H9 (cell line): ENCODE measurements at regions not wholly inside any gene's neighbourhood (a gene's known extent, or its start where the extent isn't known, plus 50 kb on each side); places are given as distances from the start of the nearest gene placed in this dataset.

ENCODE experiments used
- DNase-seq: peaks from one replicate; pipeline ENCODE4 v3.0.0-alpha.2; 2017
- H2AFZ ChIP-seq: one replicate; pipeline ENCODE4 v1.6.1; 2013; ENCODE audit warnings: mild to moderate bottlenecking, low read length, control low read depth, moderate library complexity
- H2AK5ac ChIP-seq: 2 replicates; pipeline ENCODE4 v1.6.1; 2013; ENCODE audit warnings: low read length, control low read depth, mixed read lengths; ENCODE audit not compliant: insufficient read length
- H2BK120ac ChIP-seq: one replicate; pipeline ENCODE4 v1.6.1; 2013; ENCODE audit warnings: low read depth, mild to moderate bottlenecking, low read length, control low read depth, inconsistent platforms; ENCODE audit not compliant: poor library complexity, severe bottlenecking
- H2BK12ac ChIP-seq: 2 replicates; pipeline ENCODE4 v1.6.1; 2013; ENCODE audit warnings: low read length, control low read depth, mixed read lengths, low read depth; ENCODE audit not compliant: insufficient read length
- H2BK15ac ChIP-seq: 2 replicates; pipeline ENCODE4 v1.6.1; 2013; ENCODE audit warnings: low read depth, low read length, control low read depth
- H2BK20ac ChIP-seq: one replicate; pipeline ENCODE4 v1.6.1; 2013; ENCODE audit warnings: low read depth, mild to moderate bottlenecking, low read length, control low read depth, inconsistent platforms; ENCODE audit not compliant: poor library complexity, severe bottlenecking
- H2BK5ac ChIP-seq: 2 replicates; pipeline ENCODE4 v1.6.1; 2013; ENCODE audit warnings: low read length, control low read depth, mixed read lengths; ENCODE audit not compliant: insufficient read length
- H3K14ac ChIP-seq: 2 replicates; pipeline ENCODE4 v1.6.1; 2013; ENCODE audit warnings: low read length, control low read depth; ENCODE audit not compliant: insufficient read depth
- H3K18ac ChIP-seq: 2 replicates; pipeline ENCODE4 v1.6.1; 2013; ENCODE audit warnings: low read depth, mild to moderate bottlenecking, mixed read lengths, low read length, control low read depth; ENCODE audit not compliant: insufficient read length
- H3K23ac ChIP-seq: 2 replicates; pipeline ENCODE4 v1.6.1; 2013; ENCODE audit warnings: low read length, control low read depth, mixed read lengths, low read depth; ENCODE audit not compliant: insufficient read length
- H3K23me2 ChIP-seq: 2 replicates; pipeline ENCODE4 v1.6.1; 2013; ENCODE audit warnings: low read depth, mild to moderate bottlenecking, mixed read lengths, low read length, control low read depth; ENCODE audit not compliant: insufficient read length, poor library complexity, severe bottlenecking
- H3K27ac ChIP-seq: 2 replicates; pipeline ENCODE4 v1.5.1; 2013; ENCODE audit warnings: low read length, control low read depth, mixed read lengths, low read depth; ENCODE audit not compliant: insufficient read length
- H3K27me3 ChIP-seq: 2 replicates; pipeline ENCODE4 v1.6.1; 2013; ENCODE audit warnings: low read length, control low read depth, inconsistent platforms; ENCODE audit not compliant: insufficient read depth
- H3K4ac ChIP-seq: 2 replicates; pipeline ENCODE4 v1.6.1; 2013; ENCODE audit warnings: low read depth, mild to moderate bottlenecking, control low read depth, inconsistent platforms, low read length, moderate library complexity
- H3K4me1 ChIP-seq: 2 replicates; pipeline ENCODE4 v1.6.1; 2013; ENCODE audit warnings: low read length, control low read depth, inconsistent platforms; ENCODE audit not compliant: insufficient read depth
- H3K4me2 ChIP-seq: 2 replicates; pipeline ENCODE4 v1.6.1; 2013; ENCODE audit warnings: low read length, control low read depth, mixed read lengths; ENCODE audit not compliant: insufficient read length, insufficient read depth
- H3K56ac ChIP-seq: 2 replicates; pipeline ENCODE4 v1.6.1; 2013; ENCODE audit warnings: low read depth, mild to moderate bottlenecking, mixed read lengths, low read length, control low read depth; ENCODE audit not compliant: insufficient read length
- H3K79me1 ChIP-seq: 2 replicates; pipeline ENCODE4 v1.6.1; 2013; ENCODE audit warnings: low read depth, mild to moderate bottlenecking, moderate library complexity, low read length, control low read depth, inconsistent platforms; ENCODE audit not compliant: insufficient read depth, poor library complexity, severe bottlenecking
- H3K79me2 ChIP-seq: 2 replicates; pipeline ENCODE4 v1.6.1; 2013; ENCODE audit warnings: low read length, control low read depth, inconsistent platforms; ENCODE audit not compliant: insufficient read depth
- H3K9ac ChIP-seq: 2 replicates; pipeline ENCODE4 v1.6.1; 2013; ENCODE audit warnings: low read length, control low read depth, mixed read lengths; ENCODE audit not compliant: insufficient read length; ENCODE audit errors: extremely low read depth
- H3K9me3 ChIP-seq: one replicate; pipeline ENCODE4 v1.6.1; 2013; ENCODE audit warnings: low read depth, low read length, inconsistent platforms; ENCODE audit not compliant: control insufficient read depth
- H3T11ph ChIP-seq: one replicate; pipeline ENCODE4 v1.6.1; 2013; ENCODE audit warnings: mild to moderate bottlenecking, low read length, control low read depth, inconsistent platforms
- H4K20me1 ChIP-seq: one replicate; pipeline ENCODE4 v1.6.1; 2013; ENCODE audit not compliant: control insufficient read depth, insufficient read length, insufficient read depth
- H4K5ac ChIP-seq: 2 replicates; pipeline ENCODE4 v1.6.1; 2013; ENCODE audit warnings: low read depth, mild to moderate bottlenecking, mixed read lengths, low read length, control low read depth; ENCODE audit not compliant: insufficient read length
- H4K8ac ChIP-seq: replicated peaks from 2 replicates; pipeline ENCODE4 v1.6.1; 2013; ENCODE audit warnings: low read length, control low read depth, mixed read lengths, low read depth; ENCODE audit not compliant: insufficient read length
- H4K91ac ChIP-seq: 2 replicates; pipeline ENCODE4 v1.6.1; 2013; ENCODE audit warnings: low read depth, mild to moderate bottlenecking, moderate library complexity, mixed read lengths, low read length, control low read depth; ENCODE audit not compliant: insufficient read length
- H3K27ac Mint-ChIP-seq, 3 experiments: 2 replicates in 2 of 3; 3 replicates in 1 of 3; pipeline ENCODE4 v1.8.0; 2020 to 2021; ENCODE audit warnings: mixed read lengths in 3 of 3, mild to moderate bottlenecking in 1 of 3, moderate library complexity in 1 of 3
- H3K27me3 Mint-ChIP-seq: 2 replicates; pipeline ENCODE4 v1.8.0; 2021; ENCODE audit warnings: low read depth, mild to moderate bottlenecking, moderate library complexity, mixed read lengths
- H3K36me3 Mint-ChIP-seq, 3 experiments: 2 replicates in 2 of 3; 3 replicates in 1 of 3; pipeline ENCODE4 v1.8.0; 2020 to 2021; ENCODE audit warnings: low read depth in 3 of 3, mixed read lengths in 3 of 3; ENCODE audit not compliant: insufficient read depth in 1 of 3
- H3K4me1 Mint-ChIP-seq, 2 experiments: 2 replicates each; pipeline ENCODE4 v1.8.0; 2020; ENCODE audit warnings: mixed read lengths in 2 of 2
- H3K4me3 Mint-ChIP-seq, 2 experiments: 2 replicates in 1 of 2; 3 replicates in 1 of 2; pipeline ENCODE4 v1.8.0; 2020 to 2021; ENCODE audit warnings: mild to moderate bottlenecking in 2 of 2, mixed read lengths in 2 of 2, moderate library complexity in 1 of 2
- H3K9me3 Mint-ChIP-seq, 2 experiments: 2 replicates in 1 of 2; 3 replicates in 1 of 2; pipeline ENCODE4 v1.8.0; 2020; ENCODE audit warnings: mild to moderate bottlenecking in 2 of 2, mixed read lengths in 2 of 2, moderate library complexity in 1 of 2
- CTCF ChIP-seq: fragments of 200-600 bp; sonication (generic); conservative IDR thresholded peaks from 3 replicates; pipeline ENCODE4 v1.8.0; 2021; ENCODE audit warnings: antibody characterized with exemption, mild to moderate bottlenecking
- WGBS: extraction: QIAGEN DNeasy Blood & Tissue Kit; methylation state at CpG from one replicate; pipeline ENCODE4 v1.1.7; 2013; ENCODE audit warnings: missing lambda C conversion rate, low lambda C conversion rate, mixed read lengths; ENCODE audit not compliant: insufficient read length; ENCODE audit errors: extremely low coverage; 5-methylcytosine and 5-hydroxymethylcytosine counted together

GRCh38 chr10:7481368-7481765 lies 70.5 kb upstream of the SFMBT2 start:
- no peak for TF ChIP-seq CTCF
- no CpG with 5 or more reads among the region's 5 CpGs for WGBS
- DNase-seq: no peak
- Histone ChIP-seq H3T11ph (no peak overlapping the region), H2BK120ac (no peak overlapping the region), H2AK5ac (no peak overlapping the region), H4K20me1 (no peaks in the 10 kb centered on the region), H3K27me3 (no peaks in the 10 kb centered on the region), H3K79me1 (no peaks in the 10 kb centered on the region), H3K56ac (no peak overlapping the region), H2BK15ac (no peak overlapping the region), H3K23ac (no peak overlapping the region), H3K9ac (no peak overlapping the region), H3K9me3 (no peaks in the 10 kb centered on the region), H3K4ac (no peak overlapping the region), H3K27ac (no peak overlapping the region), H2BK5ac (no peak overlapping the region), H3K4me1 (no peaks in the 10 kb centered on the region), H4K8ac (no peak overlapping the region), H3K14ac (no peak overlapping the region), H3K4me2 (no peak overlapping the region), H3K23me2 (no peaks in the 10 kb centered on the region), H4K91ac (no peak overlapping the region), H2AFZ (no peak overlapping the region), H2BK20ac (no peak overlapping the region), H3K18ac (no peak overlapping the region), H4K5ac (no peak overlapping the region), H3K79me2 (no peaks in the 10 kb centered on the region), H2BK12ac (no peak overlapping the region)
- Mint-ChIP-seq H3K36me3 (no peaks in the 10 kb centered on the region; a peak in 1 of 7 replicates), H3K4me1 (peaks cover 22 to 24% of the 10 kb centered on the region in 2 experiments), H3K27ac (no peak overlapping the region), H3K27me3 (peaks cover 2% of the 10 kb centered on the region), H3K4me3 (no peak overlapping the region), H3K9me3 (no peaks in the 10 kb centered on the region)
